ENCODE measurements at regions not wholly inside any gene's neighbourhood (a gene's known extent, or its start where the extent isn't known, plus 50 kb on each side); places are given as distances from the start of the nearest gene placed in this dataset.

- TF ChIP-seq CTCF (IDR thresholded peaks at IDR 0.05) (no peak), POLR2A (IDR thresholded peaks at IDR 0.05) (no peak)
Measured at GRCh38 chr3:134300520-134300919, 49.9 kb upstream of the RYK start.
